HCT116 (cell line): ENCODE measurements at regions not wholly inside any gene's neighbourhood (a gene's known extent, or its start where the extent isn't known, plus 50 kb on each side); places are given as distances from the start of the nearest gene placed in this dataset.
A peak's percentile ranks its signal among the peaks of the same experiment; 100 is the strongest.

Experiments used
- ATAC-seq: fragments of 200-7000 bp; cut with Tn5 transposase; 2 replicates; pipeline ENCODE4 v1.9.1; 2020; ENCODE audit warnings: mild to moderate bottlenecking, moderate library complexity
- BruUV-seq: library from RNA; stranded (reverse); fragments of 400-500 nt; replicated peaks from 2 replicates; lab custom pipeline; 2021; lab: Mats Ljungman, UMichigan
- CTCF ChIA-PET: fragments of 300-600 bp; sonication (Branson Sonifier 250); formaldehyde crosslinking; loops from one replicate; lab custom pipeline; 2021; ENCODE audit warnings: antibody characterized with exemption; lab: Charles Lee
- POLR2A ChIA-PET: fragments of 300-600, 350-600 bp; sonication (Branson Sonifier 250); formaldehyde crosslinking; loops from one replicate; lab custom pipeline; 2021; ENCODE audit warnings: antibody characterized with exemption; lab: Charles Lee
- RAD21 ChIA-PET, 2 experiments: fragments of 300-600 bp; sonication (Branson Sonifier 250); formaldehyde crosslinking; loops; one replicate each; lab custom pipeline; 2023; ENCODE audit warnings: low total read pairs in 2 of 2; ENCODE audit not compliant: uncharacterized antibody in 2 of 2, unreplicated experiment in 2 of 2, low non-redundant PET in 1 of 2; lab: Charles Lee
- DNase-seq: peaks from one replicate; pipeline ENCODE4 v3.0.0-alpha.2; 2010; ENCODE audit warnings: low read depth, low spot score
- H2AFZ ChIP-seq: fragments of 200-600 bp; shearing (Covaris generic), sonication (generic); 2 replicates; pipeline ENCODE4 v1.6.1; 2017; ENCODE audit warnings: low read depth, mixed run types, mixed read lengths, antibody characterized with exemption, low read length; ENCODE audit not compliant: poor library complexity, severe bottlenecking
- H3K27ac ChIP-seq: 2 replicates; pipeline ENCODE4 v1.5.1; 2012; ENCODE audit warnings: low read depth, low read length
- H3K27me3 ChIP-seq: fragments of 200-600 bp; sonication (generic); 2 replicates; pipeline ENCODE4 v1.6.1; 2016; ENCODE audit warnings: mixed run types, low read length, mixed read lengths; ENCODE audit not compliant: insufficient read depth
- H3K36me3 ChIP-seq, 2 experiments: fragments of 200-500 bp in 1 of 2; fragments of 200-600 bp in 1 of 2; sonication (Bioruptor generic) in 1 of 2; sonication (generic) in 1 of 2; 2 replicates each; pipeline versions ENCODE4 v1.5.1 to v1.6.1; 2014 to 2016; ENCODE audit warnings: low read length in 2 of 2, inconsistent platforms in 1 of 2, mixed read lengths in 1 of 2, mixed run types in 1 of 2; ENCODE audit not compliant: insufficient read depth in 2 of 2, control insufficient read depth in 1 of 2
- H3K4me1 ChIP-seq, 2 experiments: fragments of 200-600 bp in 1 of 2; sonication (generic) in 1 of 2; 2 replicates each; pipeline versions ENCODE4 v1.5.1 to v1.6.1; 2012 to 2017; ENCODE audit warnings: low read length in 2 of 2, inconsistent platforms in 1 of 2, mild to moderate bottlenecking in 1 of 2, mixed read lengths in 1 of 2, mixed run types in 1 of 2, moderate library complexity in 1 of 2; ENCODE audit not compliant: insufficient read depth in 2 of 2, control insufficient read depth in 1 of 2
- H3K4me2 ChIP-seq: fragments of 200-600 bp; sonication (generic); 2 replicates; pipeline ENCODE4 v1.6.1; 2017; ENCODE audit warnings: mixed run types, low read length, mixed read lengths
- H3K4me3 ChIP-seq, 2 experiments: fragments of 200-600 bp in 1 of 2; sonication (generic) in 1 of 2; replicated peaks in 1 of 2; 2 replicates each; pipeline ENCODE4 v1.5.1; 2011 to 2016; ENCODE audit warnings: low read length in 2 of 2, control low read depth in 1 of 2, low read depth in 1 of 2, mild to moderate bottlenecking in 1 of 2, mixed read lengths in 1 of 2, mixed run types in 1 of 2
- H3K79me2 ChIP-seq: fragments of 200-600 bp; sonication (generic); 2 replicates; pipeline ENCODE4 v1.6.1; 2017; ENCODE audit warnings: mild to moderate bottlenecking, mixed run types, low read length, moderate library complexity, mixed read lengths; ENCODE audit not compliant: insufficient read depth
- H3K9ac ChIP-seq: fragments of 200-600 bp; sonication (generic); 2 replicates; pipeline ENCODE4 v1.6.1; 2016; ENCODE audit warnings: low read length, mixed read lengths
- H3K9me2 ChIP-seq: fragments of 200-600 bp; sonication (generic), shearing (Covaris generic); 2 replicates; pipeline ENCODE4 v1.6.1; 2017; ENCODE audit warnings: mixed run types, mild to moderate bottlenecking, moderate library complexity; ENCODE audit not compliant: insufficient read depth
- H3K9me3 ChIP-seq, 2 experiments: fragments of 200-500 bp in 1 of 2; fragments of 200-600 bp in 1 of 2; sonication (Bioruptor generic) in 1 of 2; sonication (generic) in 1 of 2; 2 replicates each; pipeline ENCODE4 v1.6.1; 2014 to 2017; ENCODE audit warnings: low read length in 2 of 2, mixed read lengths in 2 of 2, inconsistent platforms in 1 of 2, low read depth in 1 of 2, mild to moderate bottlenecking in 1 of 2, mixed run types in 1 of 2, moderate library complexity in 1 of 2; ENCODE audit not compliant: control insufficient read depth in 1 of 2, insufficient read depth in 1 of 2
- H4K20me1 ChIP-seq: fragments of 200-600 bp; sonication (generic), shearing (Covaris generic); 2 replicates; pipeline ENCODE4 v1.6.1; 2017; ENCODE audit warnings: mixed run types, mild to moderate bottlenecking, moderate library complexity; ENCODE audit not compliant: insufficient read depth
- CBX3 ChIP-seq: IDR thresholded peaks from 2 replicates; pipeline ENCODE4 v1.6.1; 2012; ENCODE audit warnings: low read depth
- CEBPB ChIP-seq: IDR thresholded peaks from 2 replicates; pipeline ENCODE4 v1.6.1; 2012; ENCODE audit warnings: low read depth
- EZH2phosphoT487 ChIP-seq: fragments of 200-600 bp; IDR thresholded peaks from 2 replicates; pipeline ENCODE4 v1.6.1; 2018; ENCODE audit warnings: antibody characterized with exemption, borderline replicate concordance
- FOSL1 ChIP-seq: IDR thresholded peaks from 2 replicates; pipeline ENCODE4 v1.6.1; 2012; ENCODE audit warnings: low read depth
- POLR2AphosphoS5 ChIP-seq: IDR thresholded peaks from 2 replicates; pipeline ENCODE4 v1.6.1; 2011; ENCODE audit warnings: mild to moderate bottlenecking, low read depth, low read length, moderate library complexity
- TCF7L2 ChIP-seq: IDR thresholded peaks from 2 replicates; pipeline ENCODE4 v1.7.0; 2011; ENCODE audit warnings: borderline replicate concordance, inconsistent platforms; ENCODE audit not compliant: insufficient read depth, insufficient read length; ENCODE audit errors: extremely low read depth
- YY1 ChIP-seq: IDR thresholded peaks from 2 replicates; pipeline ENCODE4 v1.6.1; 2011; ENCODE audit warnings: low read length, low read depth, moderate library complexity, mild to moderate bottlenecking; ENCODE audit not compliant: insufficient replicate concordance; ENCODE audit errors: extremely low read depth
- intact Hi-C: fragments of 100-400 bp; cut with micrococcal nuclease; formaldehyde crosslinking; loops from 2 replicates; pipeline ENCODE4 v1.10.0; 2022
- TF ChIP-seq, protein P1 (sequence below): IDR thresholded peaks from 2 replicates; pipeline ENCODE4 v1.6.1; 2012
- TF ChIP-seq, protein P2 (sequence below): IDR thresholded peaks from 2 replicates; pipeline ENCODE4 v1.6.1; 2011; ENCODE audit warnings: mild to moderate bottlenecking, low read length, moderate library complexity; ENCODE audit not compliant: insufficient replicate concordance; ENCODE audit errors: extremely low read depth

DNA sequence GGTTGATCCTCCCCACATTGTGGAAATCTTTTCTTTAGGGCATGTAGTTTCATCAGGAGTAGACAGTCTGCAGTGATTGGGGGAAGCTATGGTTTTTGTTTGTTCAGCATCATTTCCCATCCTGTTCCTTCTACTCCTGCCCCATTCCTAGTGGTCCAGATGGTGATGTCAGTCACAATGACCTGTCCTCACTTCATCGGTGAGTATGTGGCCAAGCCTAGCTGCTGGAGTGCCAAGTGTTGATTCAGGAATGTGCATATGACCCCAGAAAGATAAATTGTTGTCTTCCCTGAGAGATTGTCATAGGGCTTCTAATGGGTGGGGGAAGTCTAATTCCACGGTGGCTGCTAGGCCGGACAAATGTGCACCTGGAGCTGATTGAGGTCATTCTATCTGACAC lies 130.6 kb upstream of the FAT1 start:
- BruUV-seq: no TSS peak
- Histone ChIP-seq H3K36me3 (peaks cover 0 to 5% of the 10 kb centered on the region in 2 experiments; a peak in 2 of 4 replicates), H2AFZ (no peak overlapping the region), H4K20me1 (no peaks in the 10 kb centered on the region), H3K9me2 (no peaks in the 10 kb centered on the region), H3K27ac (no peak overlapping the region), H3K4me1 (peaks cover 8 to 41% of the 10 kb centered on the region in 2 experiments; a peak in 3 of 4 replicates), H3K79me2 (peaks cover under 1% of the 10 kb centered on the region; the same call in 1 of the 2 replicates), H3K27me3 (no peaks in the 10 kb centered on the region), H3K4me2 (peak overlapping the region; percentile 4; the same call in 1 of the 2 replicates), H3K4me3 (no peak overlapping the region), H3K9ac (no peak overlapping the region), H3K9me3 (peaks cover 0 to 3% of the 10 kb centered on the region in 2 experiments; a peak in 1 of 4 replicates)
- ATAC-seq (peak; percentile 62; the same call in 1 of the 2 replicates), DNase-seq (no peak)
- ChIA-PET RAD21 (no interaction called here), POLR2A (interaction anchor here (0.9 to 1.3 kb wide), 3 partner anchors 9 to 38 kb away, joined by 3 to 6 read pairs (median 3); no protein-coding TSS in a partner anchor), CTCF (no interaction called here)
- no peak for TF ChIP-seq EZH2phosphoT487
- TF ChIP-seq POLR2AphosphoS5: no peak
- no peak for TF ChIP-seq YY1
- TF ChIP-seq CBX3: no peak
- TF ChIP-seq, protein P1, sequence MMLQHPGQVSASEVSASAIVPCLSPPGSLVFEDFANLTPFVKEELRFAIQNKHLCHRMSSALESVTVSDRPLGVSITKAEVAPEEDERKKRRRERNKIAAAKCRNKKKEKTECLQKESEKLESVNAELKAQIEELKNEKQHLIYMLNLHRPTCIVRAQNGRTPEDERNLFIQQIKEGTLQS: no peak
- no peak for TF ChIP-seq CEBPB
- no peak for TF ChIP-seq TCF7L2
- TF ChIP-seq FOSL1: no peak
- TF ChIP-seq, protein P2, sequence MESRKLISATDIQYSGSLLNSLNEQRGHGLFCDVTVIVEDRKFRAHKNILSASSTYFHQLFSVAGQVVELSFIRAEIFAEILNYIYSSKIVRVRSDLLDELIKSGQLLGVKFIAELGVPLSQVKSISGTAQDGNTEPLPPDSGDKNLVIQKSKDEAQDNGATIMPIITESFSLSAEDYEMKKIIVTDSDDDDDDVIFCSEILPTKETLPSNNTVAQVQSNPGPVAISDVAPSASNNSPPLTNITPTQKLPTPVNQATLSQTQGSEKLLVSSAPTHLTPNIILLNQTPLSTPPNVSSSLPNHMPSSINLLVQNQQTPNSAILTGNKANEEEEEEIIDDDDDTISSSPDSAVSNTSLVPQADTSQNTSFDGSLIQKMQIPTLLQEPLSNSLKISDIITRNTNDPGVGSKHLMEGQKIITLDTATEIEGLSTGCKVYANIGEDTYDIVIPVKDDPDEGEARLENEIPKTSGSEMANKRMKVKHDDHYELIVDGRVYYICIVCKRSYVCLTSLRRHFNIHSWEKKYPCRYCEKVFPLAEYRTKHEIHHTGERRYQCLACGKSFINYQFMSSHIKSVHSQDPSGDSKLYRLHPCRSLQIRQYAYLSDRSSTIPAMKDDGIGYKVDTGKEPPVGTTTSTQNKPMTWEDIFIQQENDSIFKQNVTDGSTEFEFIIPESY: no peak
- intact Hi-C loops: no loop called here
